Activated B cell treated with CpG ODN at 0.5 μM for 24 hours (primary cell): ENCODE measurements at regions not wholly inside any gene's neighbourhood (a gene's known extent, or its start where the extent isn't known, plus 50 kb on each side); places are given as distances from the start of the nearest gene placed in this dataset.

Experiments used
- ATAC-seq: fragments of 200-7000 bp; cut with Tn5 transposase; one replicate; pipeline ENCODE4 v1.10.0; 2021; ENCODE audit warnings: low read depth, mild to moderate bottlenecking, moderate library complexity
- CTCF ChIA-PET: fragments of 350-600 bp; sonication (Branson Sonifier 250); formaldehyde crosslinking; loops from one replicate; lab custom pipeline; 2021; ENCODE audit warnings: antibody characterized with exemption; lab: Charles Lee
- POLR2A ChIA-PET: fragments of 350-600 bp; sonication (Branson Sonifier 250); formaldehyde crosslinking; loops from one replicate; lab custom pipeline; 2021; ENCODE audit warnings: antibody characterized with exemption; lab: Charles Lee
- DNase-seq: peaks from one replicate; pipeline ENCODE4 v3.0.0; 2022
- H3K27ac Mint-ChIP-seq: one replicate; pipeline ENCODE4 v1.8.0; 2020; ENCODE audit warnings: mixed read lengths
- H3K27me3 Mint-ChIP-seq: one replicate; pipeline ENCODE4 v1.8.0; 2021; ENCODE audit warnings: mixed read lengths
- H3K36me3 Mint-ChIP-seq: one replicate; pipeline ENCODE4 v1.8.0; 2021; ENCODE audit warnings: low read depth, mixed read lengths
- H3K4me1 Mint-ChIP-seq: one replicate; pipeline ENCODE4 v1.8.0; 2021; ENCODE audit warnings: mixed read lengths
- H3K4me3 Mint-ChIP-seq: one replicate; pipeline ENCODE4 v1.8.0; 2020; ENCODE audit warnings: mild to moderate bottlenecking, mixed read lengths
- H3K9me3 Mint-ChIP-seq: one replicate; pipeline ENCODE4 v1.8.0; 2020; ENCODE audit warnings: mixed read lengths
- CTCF ChIP-seq: fragments of 200-600 bp; IDR thresholded peaks from one replicate; pipeline ENCODE4 v1.8.0; 2022; ENCODE audit warnings: antibody characterized with exemption, mild to moderate bottlenecking
- intact Hi-C: fragments of 100-400 bp; cut with micrococcal nuclease; formaldehyde crosslinking; loops from one replicate; pipeline ENCODE4 v1.15.1; 2024

- Mint-ChIP-seq H3K4me3 (no peak overlapping the region), H3K27ac (no peak overlapping the region), H3K9me3 (peaks cover 2% of the 10 kb centered on the region), H3K27me3 (peaks cover 2% of the 10 kb centered on the region), H3K4me1 (no peaks in the 10 kb centered on the region), H3K36me3 (no peaks in the 10 kb centered on the region)
- DNase-seq (no peak), ATAC-seq (no peak)
- intact Hi-C loops, result no loop called here
- ChIA-PET POLR2A (no interaction called here), CTCF (no interaction called here)
- TF ChIP-seq CTCF, result no peak
These were observed 438.1 kb downstream of the BCKDHB start for GRCh38 chr6:80544555-80544954.

- H3K36me3 Mint-ChIP-seq, result no peaks in the 10 kb centered on the region
- CTCF ChIA-PET, result no interaction called here
- no peak overlapping the region for H3K4me3 Mint-ChIP-seq
- DNase-seq (no peak), ATAC-seq (no peak)
- intact Hi-C loops, result no loop called here
- H3K27ac Mint-ChIP-seq, result no peak overlapping the region
- POLR2A ChIA-PET, result no interaction called here
- peaks cover 2% of the 10 kb centered on the region for H3K9me3 Mint-ChIP-seq
- TF ChIP-seq CTCF, result no peak
- H3K27me3 Mint-ChIP-seq, result peaks cover 2% of the 10 kb centered on the region
- no peaks in the 10 kb centered on the region for H3K4me1 Mint-ChIP-seq
These were observed 437.2 kb downstream of the BCKDHB start for GRCh38 chr6:80543598-80544222.

GRCh38 chr6:80543151-80543550 lies 436.7 kb downstream of the BCKDHB start:
- intact Hi-C loops, result no loop called here
- Mint-ChIP-seq H3K4me3 (no peak overlapping the region), H3K27ac (no peak overlapping the region), H3K4me1 (no peaks in the 10 kb centered on the region), H3K9me3 (peaks cover 2% of the 10 kb centered on the region), H3K27me3 (peaks cover 2% of the 10 kb centered on the region), H3K36me3 (no peaks in the 10 kb centered on the region)
- CTCF ChIA-PET, result no interaction called here
- TF ChIP-seq CTCF, result no peak
- no peak for ATAC-seq
- POLR2A ChIA-PET, result no interaction called here
- no peak for DNase-seq

GRCh38 chr6:80541886-80542285 lies 435.4 kb downstream of the BCKDHB start:
- POLR2A ChIA-PET, result no interaction called here
- Mint-ChIP-seq H3K4me3 (no peak overlapping the region), H3K4me1 (no peaks in the 10 kb centered on the region), H3K36me3 (no peaks in the 10 kb centered on the region), H3K27me3 (peaks cover 2% of the 10 kb centered on the region), H3K9me3 (peaks cover 2% of the 10 kb centered on the region), H3K27ac (no peak overlapping the region)
- CTCF ChIA-PET, result no interaction called here
- intact Hi-C loops, result no loop called here
- ATAC-seq, result no peak
- no peak for DNase-seq
- TF ChIP-seq CTCF, result no peak

- no peak for TF ChIP-seq CTCF
- Mint-ChIP-seq H3K4me1 (no peaks in the 10 kb centered on the region), H3K36me3 (no peaks in the 10 kb centered on the region), H3K4me3 (no peak overlapping the region), H3K27me3 (peaks cover 2% of the 10 kb centered on the region), H3K27ac (no peak overlapping the region), H3K9me3 (peaks cover 2% of the 10 kb centered on the region)
- ChIA-PET CTCF (no interaction called here), POLR2A (no interaction called here)
- DNase-seq (no peak), ATAC-seq (no peak)
- intact Hi-C loops, result no loop called here
These were observed 434.7 kb downstream of the BCKDHB start for GRCh38 chr6:80541181-80541580.
